GM12873 (cell line): ENCODE measurements at regions not wholly inside any gene's neighbourhood (a gene's known extent, or its start where the extent isn't known, plus 50 kb on each side); places are given as distances from the start of the nearest gene placed in this dataset.

Experiments
- CTCF ChIP-seq: IDR thresholded peaks from 2 replicates; pipeline ENCODE4 v1.5.1; 2012; ENCODE audit warnings: low read depth, mild to moderate bottlenecking, moderate library complexity, low read length, control low read depth; ENCODE audit not compliant: insufficient read depth; ENCODE audit errors: missing control alignments

- no peak for TF ChIP-seq CTCF
Observed at GRCh38 chr3:162195147-162195546, 698.5 kb downstream of the OTOL1 start.

GRCh38 chr3:162196964-162197363 is 700.4 kb downstream of the OTOL1 start:
- no peak for TF ChIP-seq CTCF

- TF ChIP-seq CTCF = no peak
Observed at GRCh38 chr3:162200836-162201235, 704.2 kb downstream of the OTOL1 start.

GRCh38 chr3:162206648-162207047 is 710.0 kb downstream of the OTOL1 start:
- no peak for TF ChIP-seq CTCF

GRCh38 chr3:162211470-162211869 is 714.9 kb downstream of the OTOL1 start:
- TF ChIP-seq CTCF = no peak

- TF ChIP-seq CTCF = no peak
Observed at GRCh38 chr3:162213196-162213595, 716.6 kb downstream of the OTOL1 start.

GRCh38 chr3:162213956-162214355 is 717.3 kb downstream of the OTOL1 start:
- TF ChIP-seq CTCF = no peak

GRCh38 chr3:162217647-162218046 is 721.0 kb downstream of the OTOL1 start:
- TF ChIP-seq CTCF = no peak
